ENCODE measurements at regions not wholly inside any gene's neighbourhood (a gene's known extent, or its start where the extent isn't known, plus 50 kb on each side); places are given as distances from the start of the nearest gene placed in this dataset.

- 14 to 19% (median 17%) methylated on average over 4 of the region's 4 CpGs for WGBS, 4 donors
- no peaks in the 10 kb centered on the region for H3K36me3 ChIP-seq
- intact Hi-C loops (cut with DNase I): no loop called here
- H3K9me3 ChIP-seq: no peaks in the 10 kb centered on the region
- no peak overlapping the region for H3K4me3 ChIP-seq
- TF ChIP-seq POLR2A (IDR thresholded peaks at IDR 0.05): no peak
- TF ChIP-seq, protein P1, sequence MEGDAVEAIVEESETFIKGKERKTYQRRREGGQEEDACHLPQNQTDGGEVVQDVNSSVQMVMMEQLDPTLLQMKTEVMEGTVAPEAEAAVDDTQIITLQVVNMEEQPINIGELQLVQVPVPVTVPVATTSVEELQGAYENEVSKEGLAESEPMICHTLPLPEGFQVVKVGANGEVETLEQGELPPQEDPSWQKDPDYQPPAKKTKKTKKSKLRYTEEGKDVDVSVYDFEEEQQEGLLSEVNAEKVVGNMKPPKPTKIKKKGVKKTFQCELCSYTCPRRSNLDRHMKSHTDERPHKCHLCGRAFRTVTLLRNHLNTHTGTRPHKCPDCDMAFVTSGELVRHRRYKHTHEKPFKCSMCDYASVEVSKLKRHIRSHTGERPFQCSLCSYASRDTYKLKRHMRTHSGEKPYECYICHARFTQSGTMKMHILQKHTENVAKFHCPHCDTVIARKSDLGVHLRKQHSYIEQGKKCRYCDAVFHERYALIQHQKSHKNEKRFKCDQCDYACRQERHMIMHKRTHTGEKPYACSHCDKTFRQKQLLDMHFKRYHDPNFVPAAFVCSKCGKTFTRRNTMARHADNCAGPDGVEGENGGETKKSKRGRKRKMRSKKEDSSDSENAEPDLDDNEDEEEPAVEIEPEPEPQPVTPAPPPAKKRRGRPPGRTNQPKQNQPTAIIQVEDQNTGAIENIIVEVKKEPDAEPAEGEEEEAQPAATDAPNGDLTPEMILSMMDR (IDR thresholded peaks at IDR 0.05): no peak
- no peaks in the 10 kb centered on the region for H3K27me3 ChIP-seq
- H3K27ac ChIP-seq: peak overlapping the region in 3 of 12 donors; percentile 30 to 38 (median 32)
- peaks cover 0 to 13% (median 0%) of the 10 kb centered on the region in 12 donors for H3K4me1 ChIP-seq
- DNase-seq: peak in 3 of 5 donors; percentile 43 to 57 (median 48)
- peak; percentile 80 to 97 (median 92) for ATAC-seq
Measured at GRCh38 chr10:29057822-29058331, 231.0 kb upstream of the LYZL1 start.

DNA sequence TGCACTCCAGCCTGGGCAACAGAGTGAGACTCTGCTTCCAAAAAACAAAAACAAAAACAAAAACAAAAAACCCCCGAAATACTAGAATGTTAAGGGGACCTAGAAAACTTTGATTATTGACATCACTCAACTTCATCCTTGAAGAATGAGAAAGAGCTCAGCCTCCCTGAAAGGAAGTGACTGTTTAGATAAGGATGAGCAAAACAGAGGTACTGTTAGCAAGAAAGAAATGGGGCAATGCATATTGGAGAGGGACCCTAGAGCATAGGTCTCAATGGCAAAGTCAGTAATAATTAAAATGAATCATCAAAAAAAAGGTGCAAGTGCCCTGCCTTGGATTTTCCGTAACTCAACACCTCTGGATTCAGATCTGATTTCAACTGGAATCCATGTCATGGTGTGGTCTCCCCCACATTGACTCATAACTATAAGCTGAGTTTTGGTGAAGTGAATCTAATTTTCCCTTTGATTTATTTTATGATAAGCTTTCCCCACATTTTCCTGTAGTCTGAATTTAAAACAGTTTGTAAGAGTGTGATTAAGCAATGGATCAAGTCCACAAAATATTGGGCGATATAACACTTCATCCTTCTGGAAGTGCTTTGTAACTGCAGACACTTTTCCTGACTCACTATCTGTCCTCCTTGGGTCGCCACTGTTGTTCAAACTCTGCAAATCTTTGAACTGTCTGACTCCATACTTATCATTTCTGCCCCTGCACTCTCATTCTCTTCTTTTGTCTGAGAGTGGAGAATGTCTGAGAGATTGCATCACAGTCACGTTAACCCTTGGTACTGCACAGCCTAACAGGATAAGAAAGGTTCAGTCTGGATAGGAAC, 224.8 kb upstream of the LYZL1 start:
- Histone ChIP-seq H3K4me1 (no peaks in the 10 kb centered on the region), H3K4me3 (no peak overlapping the region), H3K9me3 (no peaks in the 10 kb centered on the region), H3K27me3 (no peaks in the 10 kb centered on the region), H3K36me3 (no peaks in the 10 kb centered on the region), H3K27ac (no peak overlapping the region)
- 68 to 74% (median 72%) methylated on average over 5 of the region's 5 CpGs for WGBS, 4 donors
- no peak for TF ChIP-seq POLR2A (IDR thresholded peaks at IDR 0.05)
- TF ChIP-seq, protein P1 (IDR thresholded peaks at IDR 0.05): no peak
- ATAC-seq (no peak), DNase-seq (no peak)
- intact Hi-C loops (cut with DNase I): no loop called here

DNA sequence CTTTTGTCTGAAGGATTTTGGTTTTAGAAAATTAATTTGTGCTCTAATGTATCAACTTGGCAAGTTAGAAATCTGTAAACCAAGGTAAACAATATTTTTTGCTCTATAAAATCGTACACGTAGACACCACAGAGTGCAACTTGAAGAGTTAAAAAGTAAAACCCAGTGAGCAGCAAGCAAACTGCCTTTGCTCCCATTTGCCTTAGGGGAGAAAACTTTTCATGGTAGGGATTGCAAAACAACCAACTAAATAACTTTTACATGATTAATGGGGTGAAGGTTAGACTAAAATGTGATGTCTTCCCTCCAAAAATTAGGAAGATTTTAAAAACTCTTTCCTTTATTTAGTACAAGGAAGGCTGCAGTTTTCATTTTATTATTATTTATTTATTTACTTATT, 224.2 kb upstream of the LYZL1 start:
- no peak overlapping the region for H3K27ac ChIP-seq
- H3K36me3 ChIP-seq: no peaks in the 10 kb centered on the region
- no peak overlapping the region for H3K4me3 ChIP-seq
- H3K9me3 ChIP-seq: no peaks in the 10 kb centered on the region
- H3K4me1 ChIP-seq: no peaks in the 10 kb centered on the region
- no peak for ATAC-seq
- intact Hi-C loops (cut with DNase I): no loop called here
- no peak for TF ChIP-seq POLR2A (IDR thresholded peaks at IDR 0.05)
- TF ChIP-seq, protein P1 (IDR thresholded peaks at IDR 0.05): no peak
- DNase-seq: no peak
- WGBS, 4 donors: 74 to 79% (median 77%) methylated on average over 2 of the region's 2 CpGs
- H3K27me3 ChIP-seq: no peaks in the 10 kb centered on the region

DNA sequence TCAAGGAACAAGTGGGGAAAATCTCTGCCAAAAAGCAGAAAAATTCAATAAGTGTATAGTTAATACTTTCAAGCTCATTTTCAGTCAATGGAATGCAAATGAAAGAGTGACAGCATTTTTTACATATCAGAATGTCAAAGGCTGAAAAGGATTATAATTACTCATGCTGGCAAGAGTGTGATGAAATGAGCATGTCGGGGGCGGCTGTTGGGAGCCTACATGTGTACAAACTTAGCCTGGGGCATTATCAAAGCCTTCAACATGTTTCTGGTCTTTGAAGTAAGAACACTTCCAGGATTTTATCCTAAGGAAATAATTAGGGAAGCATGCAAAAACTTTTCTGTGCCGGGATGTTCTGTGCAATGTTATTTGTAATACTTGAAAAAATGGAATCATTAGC, 221.7 kb upstream of the LYZL1 start:
- Histone ChIP-seq H3K4me3 (no peak overlapping the region), H3K4me1 (no peaks in the 10 kb centered on the region), H3K36me3 (no peaks in the 10 kb centered on the region), H3K9me3 (no peaks in the 10 kb centered on the region), H3K27me3 (no peaks in the 10 kb centered on the region), H3K27ac (no peak overlapping the region)
- TF ChIP-seq, protein P1 (IDR thresholded peaks at IDR 0.05): no peak
- TF ChIP-seq POLR2A (IDR thresholded peaks at IDR 0.05): no peak
- ATAC-seq: no peak
- 15 to 46% (median 40%) methylated on average over 3 of the region's 3 CpGs for WGBS, 4 donors
- DNase-seq: no peak
- intact Hi-C loops (cut with DNase I): no loop called here

Measured in heart left ventricle (tissue), 16 donors.